ENCODE measurements at regions not wholly inside any gene's neighbourhood (a gene's known extent, or its start where the extent isn't known, plus 50 kb on each side); places are given as distances from the start of the nearest gene placed in this dataset.

DNA sequence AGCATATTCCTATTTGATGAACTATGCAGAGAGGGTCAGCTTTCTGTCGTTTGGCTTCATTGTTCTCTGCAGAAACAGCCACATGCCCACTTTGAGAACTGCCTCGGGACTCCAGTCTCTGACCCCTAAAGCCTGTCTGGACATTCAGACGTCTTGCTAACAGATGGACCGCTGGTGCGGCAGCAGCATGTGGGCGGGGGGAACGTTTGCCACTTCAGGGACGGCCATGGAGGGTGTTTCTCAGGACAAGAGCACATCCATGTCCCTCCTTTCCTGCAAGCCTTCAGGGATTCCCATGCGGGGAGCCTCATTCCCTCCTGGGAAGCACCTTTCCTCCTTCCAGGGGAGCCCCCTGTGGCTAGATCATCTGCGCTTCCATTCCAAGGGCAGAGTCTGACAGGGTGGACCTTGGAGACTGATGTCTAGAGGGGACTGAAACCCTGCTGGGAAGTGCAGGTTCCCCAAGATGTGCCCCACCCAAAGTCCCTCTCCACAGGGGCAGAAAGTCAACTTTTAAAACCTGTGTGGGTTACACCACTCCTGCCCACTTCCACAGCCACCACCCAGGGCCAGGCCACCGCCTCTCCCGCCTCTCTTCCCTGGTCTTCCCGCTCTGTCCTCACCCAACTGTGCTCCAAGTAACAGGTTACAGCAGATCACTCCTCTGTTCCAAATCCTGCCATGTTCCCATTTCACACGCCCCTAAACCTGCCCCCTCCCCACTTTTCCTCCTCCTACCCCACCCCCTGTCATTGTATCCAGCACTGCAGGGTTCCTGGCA, 94.8 kb upstream of the PMEPA1 start:
- no peak for DNase-seq (ENCODE audit: low spot score)

DNA sequence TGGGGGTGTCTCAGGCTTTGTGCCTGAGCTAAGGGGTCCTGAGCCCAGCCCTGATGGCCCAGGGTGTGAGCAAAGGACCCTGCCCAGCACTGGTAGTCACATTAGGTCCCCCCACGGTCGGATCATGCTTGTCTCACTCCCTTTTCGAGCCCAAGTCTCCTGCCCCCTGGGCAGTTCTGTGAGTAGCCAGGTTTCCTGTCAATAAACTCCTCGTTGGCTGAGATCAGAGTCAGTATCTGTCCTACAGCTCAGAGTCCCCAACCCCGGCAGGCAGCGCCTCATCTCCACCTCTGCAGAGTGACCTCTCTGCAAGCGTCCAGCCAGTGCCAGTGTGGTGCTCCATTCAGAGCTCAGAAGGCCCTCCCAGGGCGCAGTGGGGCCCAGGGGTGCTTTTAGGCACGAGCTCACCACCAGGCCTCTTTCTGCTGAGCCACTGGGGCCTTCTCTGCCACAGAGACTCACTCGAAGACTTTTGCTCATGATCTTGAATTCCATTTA, 93.7 kb upstream of the PMEPA1 start:
- no peak for DNase-seq (ENCODE audit: low spot score)

DNA sequence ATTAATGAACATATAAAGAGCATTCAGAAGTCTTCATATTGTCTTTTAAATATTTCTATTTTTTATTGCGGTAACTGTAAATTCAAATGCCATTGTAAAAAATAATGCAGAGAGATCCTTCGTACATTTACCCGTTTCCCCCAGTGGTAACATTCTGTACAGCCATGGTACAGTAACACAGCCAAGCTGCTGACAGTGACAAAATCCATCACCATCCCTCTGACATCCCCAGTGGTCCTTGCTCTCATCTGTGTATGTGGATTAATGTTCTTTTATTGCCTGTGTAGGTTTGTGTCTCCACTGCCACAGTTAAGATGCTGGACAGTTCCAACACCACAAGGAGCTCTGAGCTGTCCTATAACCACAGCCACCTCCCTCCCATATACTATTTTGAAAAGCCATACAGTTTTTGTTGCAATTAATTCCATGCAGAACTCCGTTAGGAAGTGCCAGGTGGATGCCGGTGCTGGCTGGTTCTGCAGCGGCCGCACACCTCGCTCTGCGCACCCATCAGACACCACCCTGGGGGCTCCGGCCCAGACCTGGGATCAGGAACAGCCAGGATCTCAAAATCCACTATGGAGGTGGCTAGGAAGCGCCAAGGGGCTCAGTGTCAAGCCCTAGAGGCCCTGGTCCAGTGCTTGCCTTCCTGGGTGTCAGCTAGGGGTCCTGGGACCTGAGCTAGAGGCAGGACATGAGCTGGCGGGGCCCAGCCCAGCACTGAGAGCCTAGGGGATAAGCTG, 93.1 kb upstream of the PMEPA1 start:
- DNase-seq (ENCODE audit: low spot score): no peak

DNA sequence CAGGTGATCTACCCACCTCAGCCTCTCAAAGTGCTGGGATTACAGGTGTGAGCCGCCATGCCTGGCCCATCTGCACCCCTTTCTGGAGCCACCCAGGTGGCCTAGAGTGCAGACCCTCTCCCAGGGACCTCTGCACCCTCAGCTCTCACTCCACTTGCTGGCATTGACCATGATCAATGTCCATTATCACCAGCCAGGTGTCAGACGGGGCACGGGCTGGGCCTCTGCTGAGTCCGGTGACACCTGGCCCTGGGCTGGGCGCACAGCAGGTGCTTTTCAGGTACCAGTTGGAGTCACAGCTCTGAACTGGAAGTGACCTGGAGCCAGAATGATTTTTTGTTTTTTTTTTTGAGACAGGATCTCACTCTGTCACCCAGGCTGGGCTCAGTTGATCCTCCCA, 91.8 kb upstream of the PMEPA1 start:
- DNase-seq (ENCODE audit: low spot score): no peak

DNA sequence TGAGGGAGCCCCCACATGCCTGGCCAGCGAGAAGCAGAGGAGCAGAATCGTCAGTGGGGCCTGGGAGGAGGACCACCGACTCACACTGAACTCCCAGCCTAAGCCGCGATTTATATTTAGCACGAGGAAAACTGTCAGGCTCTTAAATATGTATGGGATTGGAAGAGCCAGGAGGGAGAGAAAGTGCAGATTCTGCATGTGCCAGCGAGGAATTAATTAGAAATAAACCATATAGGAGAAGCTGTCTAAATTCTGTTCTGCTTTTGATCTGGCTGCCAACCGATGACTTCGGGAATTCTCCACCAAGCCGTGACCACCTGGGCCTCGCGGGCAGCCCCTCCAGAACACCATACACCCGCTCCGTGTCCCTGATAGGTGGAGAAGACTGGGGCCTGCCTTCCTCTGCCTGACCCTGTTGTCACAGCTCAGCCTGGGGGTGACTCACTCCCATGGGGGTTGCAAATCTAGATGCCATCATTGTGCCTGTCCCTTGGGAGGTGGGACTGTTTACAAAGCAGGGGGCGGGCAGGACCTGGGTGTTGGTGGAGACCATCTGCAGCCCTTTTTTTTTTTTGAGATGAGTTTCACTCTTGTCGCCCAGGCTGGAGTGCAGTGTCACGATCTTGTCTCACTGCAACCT, 91.1 kb upstream of the PMEPA1 start:
- no peak for DNase-seq (ENCODE audit: low spot score)

DNA sequence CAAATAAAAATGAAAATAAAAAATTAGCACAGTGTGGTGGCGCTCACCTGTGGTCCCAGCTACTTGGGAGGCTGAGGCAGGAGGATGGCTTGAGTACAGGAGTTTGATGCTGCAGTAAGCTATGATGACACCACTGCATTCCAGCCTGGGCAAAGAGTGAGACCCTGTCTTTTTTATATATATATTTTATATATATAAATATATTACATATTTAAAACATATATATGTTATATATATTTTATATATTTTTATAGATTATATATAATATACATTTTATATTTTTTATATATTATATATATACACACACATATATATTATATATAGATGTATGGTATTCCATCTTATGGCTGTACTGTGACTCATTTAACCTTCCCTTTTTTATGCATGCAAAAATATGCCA, 87.6 kb upstream of the PMEPA1 start:
- no peak for DNase-seq (ENCODE audit: low spot score)

DNA sequence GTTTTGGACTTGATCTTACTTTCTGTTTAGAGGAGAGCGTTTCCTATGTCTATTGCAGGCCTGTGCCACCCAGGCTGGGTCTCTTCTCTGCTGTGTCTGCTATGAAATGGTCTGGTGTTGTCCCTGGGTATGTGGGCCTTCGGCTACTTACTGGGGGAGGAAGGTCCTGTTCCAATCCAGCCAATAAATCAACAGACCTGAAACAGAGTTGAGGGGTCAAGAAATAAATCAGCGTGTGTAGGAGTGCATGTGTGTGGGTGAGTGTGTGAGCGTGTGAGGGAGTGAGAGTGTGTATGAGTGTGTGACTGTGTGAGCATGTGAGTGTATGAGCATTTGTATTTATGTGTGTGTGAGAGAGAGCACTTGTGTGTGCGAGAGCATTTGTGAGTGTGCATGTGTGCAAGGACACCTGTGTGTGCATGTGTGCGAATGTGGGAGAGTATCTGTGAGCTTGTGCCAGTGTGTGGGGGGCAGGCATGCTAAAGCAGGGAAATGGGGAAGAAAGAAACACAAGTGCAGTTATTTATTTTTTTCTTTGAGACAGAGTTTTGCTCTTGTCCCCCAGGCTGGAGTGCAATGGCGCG, 86.3 kb upstream of the PMEPA1 start:
- DNase-seq (ENCODE audit: low spot score): no peak

DNA sequence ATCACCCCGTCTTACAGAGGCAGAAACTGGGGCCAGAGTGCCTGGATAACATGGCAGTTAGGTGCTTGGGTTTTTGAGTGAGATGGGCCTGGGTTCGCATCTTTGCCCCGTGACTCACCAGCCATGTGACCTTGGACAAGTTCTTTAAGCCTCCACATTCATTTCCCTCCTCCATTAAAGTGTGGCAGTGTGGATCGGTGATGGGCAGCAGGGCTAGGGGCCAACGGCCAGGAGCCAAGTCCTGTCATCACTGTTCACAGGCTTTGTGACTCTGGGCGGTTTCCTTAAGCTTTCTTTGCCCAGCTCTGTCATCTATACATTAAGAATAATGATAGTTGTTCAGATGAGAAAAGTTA, 85.5 kb upstream of the PMEPA1 start:
- no peak for DNase-seq (ENCODE audit: low spot score)

DNA sequence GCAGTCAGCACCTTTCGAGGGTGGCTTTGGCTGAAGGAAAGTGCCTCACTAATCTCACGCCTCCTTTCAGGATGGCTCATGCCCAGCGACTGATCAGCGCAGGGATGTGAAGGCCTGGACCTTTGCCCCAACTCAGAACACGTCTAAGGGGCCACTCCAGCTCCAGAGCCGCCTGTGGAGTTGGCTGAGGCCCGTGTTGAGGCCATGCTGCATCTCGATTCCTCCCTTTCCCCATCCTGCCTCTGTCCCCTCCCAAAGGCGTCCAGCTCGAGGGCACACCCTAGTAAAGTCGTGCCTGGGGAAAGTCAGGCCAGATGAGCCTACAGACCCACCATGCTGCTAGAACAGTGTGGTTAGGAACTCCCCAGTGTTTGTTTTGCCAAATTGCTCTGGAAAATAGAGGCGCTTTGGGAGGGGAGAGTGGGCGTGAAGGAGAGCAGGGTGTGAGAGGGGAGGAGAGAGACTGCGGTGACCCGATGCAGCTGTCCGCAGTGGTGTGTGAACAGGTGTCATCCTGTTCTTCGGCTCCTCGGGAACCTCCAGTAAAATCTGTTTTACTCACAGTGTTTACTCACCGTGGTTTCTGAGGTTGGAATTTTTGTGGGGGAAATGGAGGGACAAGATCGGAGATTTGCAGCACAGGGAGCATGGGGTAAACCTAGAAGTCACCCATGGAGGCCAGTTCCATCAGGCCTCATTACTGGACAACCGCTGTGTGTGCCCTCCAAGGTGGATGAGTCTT, 85.0 kb upstream of the PMEPA1 start:
- DNase-seq (ENCODE audit: low spot score): no peak

DNA sequence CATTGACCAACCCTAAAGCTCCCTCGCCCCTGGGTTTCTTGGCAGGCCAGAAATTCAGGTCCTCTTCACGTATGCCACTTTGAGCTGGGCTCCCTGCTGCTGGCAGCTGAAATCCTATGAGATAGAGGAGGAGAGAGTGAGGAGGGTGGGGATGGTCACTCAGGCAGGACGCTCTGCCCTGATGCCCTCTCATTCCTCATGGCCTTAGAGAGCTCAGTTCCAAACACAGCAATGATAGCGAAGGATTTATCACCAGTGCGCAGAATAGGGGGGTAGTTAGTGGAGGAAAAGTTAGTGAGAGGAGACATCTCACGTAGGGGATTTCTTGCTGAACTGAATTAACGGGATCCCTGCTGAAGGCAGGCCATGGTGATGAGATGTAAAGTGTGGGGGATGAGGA, 84.2 kb upstream of the PMEPA1 start:
- DNase-seq (ENCODE audit: low spot score): no peak

DNA sequence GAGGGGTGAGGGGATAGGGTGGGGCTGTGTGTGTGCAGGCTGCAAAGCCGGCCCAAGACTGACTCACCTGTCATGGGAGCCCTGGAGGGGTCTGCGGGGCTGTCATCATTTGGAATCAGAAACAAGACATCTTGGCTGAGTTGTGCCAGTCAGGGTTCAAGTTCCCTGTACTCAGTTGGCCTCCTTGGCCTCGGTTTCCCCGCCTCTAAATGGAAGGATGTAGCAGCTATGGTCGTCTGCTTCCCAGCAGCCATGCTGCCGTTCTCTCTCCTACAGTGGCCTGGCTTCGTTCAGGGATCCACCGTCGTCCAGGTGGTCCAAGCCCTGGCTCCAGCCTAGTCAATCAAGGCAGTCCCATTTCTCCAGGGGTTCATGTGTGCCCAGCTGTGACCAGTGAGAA, 83.6 kb upstream of the PMEPA1 start:
- DNase-seq (ENCODE audit: low spot score): no peak

DNA sequence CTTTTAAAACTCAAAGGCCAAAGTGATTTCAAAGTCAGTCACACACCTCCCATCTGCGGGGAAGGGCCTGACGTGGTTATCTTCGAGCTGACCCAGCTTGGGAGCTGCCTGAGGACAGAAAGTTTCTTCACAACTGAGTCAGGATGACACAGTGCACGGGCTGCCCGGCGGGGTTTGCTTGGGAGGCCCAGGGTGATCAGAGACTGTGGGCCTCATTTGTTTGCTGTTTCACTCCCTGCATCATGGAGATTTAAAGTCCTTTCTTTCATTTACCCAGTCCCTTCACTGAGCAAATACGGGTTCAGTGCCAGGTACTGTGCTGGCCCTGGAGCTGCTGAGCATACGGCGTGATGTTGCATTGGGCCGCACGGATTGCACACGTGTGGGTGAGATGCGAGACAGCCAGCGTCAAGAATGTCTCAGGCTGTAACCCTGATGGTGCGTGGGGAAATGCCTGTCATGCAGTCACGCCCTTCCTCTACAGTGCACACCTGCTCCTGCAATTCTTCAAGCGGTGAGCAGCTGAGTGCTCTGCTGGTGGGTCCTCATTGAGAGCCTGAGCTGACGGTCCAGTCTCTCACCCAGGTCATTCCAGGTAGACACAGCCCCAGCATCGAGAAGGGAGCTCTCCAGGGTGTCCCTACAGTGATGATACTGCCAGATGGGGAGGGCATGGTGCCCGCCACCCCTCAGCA, 82.7 kb upstream of the PMEPA1 start:
- no peak for DNase-seq (ENCODE audit: low spot score)

DNA sequence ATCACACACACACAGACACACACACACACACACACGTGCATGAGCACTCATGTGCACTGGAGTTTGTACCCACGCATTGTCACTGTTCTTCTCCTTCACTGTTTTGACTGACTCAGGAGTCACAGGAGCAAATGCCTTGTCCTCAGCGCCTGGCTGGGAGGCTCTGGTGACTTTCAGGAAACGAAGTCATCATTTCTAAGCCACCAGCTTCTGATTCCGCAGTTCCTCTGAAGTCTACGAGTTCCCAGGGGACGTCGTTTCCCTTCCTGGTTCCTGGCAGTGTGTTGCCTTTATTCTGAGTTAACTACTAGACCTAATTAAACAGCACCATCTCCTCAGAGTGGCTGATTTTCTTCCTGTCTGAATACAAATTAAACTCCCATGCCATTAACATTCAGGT, 82.2 kb upstream of the PMEPA1 start:
- DNase-seq (ENCODE audit: low spot score): no peak

DNA sequence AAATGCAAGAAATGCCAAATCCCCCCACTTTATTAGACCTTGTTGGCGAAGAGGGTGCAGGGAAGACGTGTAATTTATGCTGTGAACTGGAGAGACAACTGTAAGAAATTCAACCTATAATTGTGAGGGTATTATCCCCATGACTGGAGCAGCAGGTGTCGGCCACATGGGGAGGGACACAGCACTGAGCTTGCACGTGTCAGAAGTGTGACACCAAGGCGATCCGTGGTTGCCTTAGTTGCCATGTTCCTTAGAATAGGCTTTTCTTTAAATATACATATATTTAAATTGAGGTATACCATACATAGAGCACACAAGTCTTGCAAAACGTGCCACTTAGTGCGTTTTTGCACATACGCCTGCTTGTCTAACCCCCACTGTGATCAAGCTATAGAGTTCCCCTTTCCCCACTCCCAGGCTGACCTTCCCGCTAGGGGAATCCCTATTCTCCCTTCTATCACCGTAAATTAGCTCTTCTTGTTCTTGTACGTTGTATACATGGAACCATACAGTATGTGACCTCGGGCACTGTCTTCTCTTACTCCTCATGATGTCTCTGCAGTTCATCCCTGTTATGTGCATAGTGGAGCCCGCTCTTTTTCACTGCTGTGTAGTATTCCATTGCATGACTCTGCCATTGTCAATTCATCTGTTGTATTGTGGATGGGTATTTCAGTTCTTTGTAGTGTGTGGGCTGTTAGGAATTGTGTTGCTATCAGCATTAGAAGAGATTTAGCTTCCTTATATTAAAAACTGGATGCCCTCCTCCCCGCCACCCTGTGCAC, 81.6 kb upstream of the PMEPA1 start:
- DNase-seq (ENCODE audit: low spot score): no peak

DNA sequence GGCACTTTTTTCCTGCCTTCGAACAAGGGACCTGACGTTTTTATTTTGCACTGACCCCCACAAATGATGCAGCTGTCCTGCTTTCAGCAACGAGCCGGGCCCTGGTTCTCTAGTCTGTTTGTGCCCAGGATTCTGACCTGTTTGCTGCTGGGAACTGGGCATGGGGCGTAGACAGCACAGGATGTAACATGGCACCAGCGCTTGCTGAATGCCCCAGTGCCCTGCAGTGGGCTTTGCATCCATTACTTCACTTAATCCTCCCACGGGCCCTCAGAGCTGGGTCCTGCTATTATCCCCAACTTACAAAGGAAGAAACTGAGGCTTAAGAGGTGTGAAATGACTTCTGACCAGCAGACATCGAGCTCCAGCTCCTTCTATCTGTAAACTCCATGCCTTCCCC, 80.4 kb upstream of the PMEPA1 start:
- DNase-seq (ENCODE audit: low spot score): no peak

DNA sequence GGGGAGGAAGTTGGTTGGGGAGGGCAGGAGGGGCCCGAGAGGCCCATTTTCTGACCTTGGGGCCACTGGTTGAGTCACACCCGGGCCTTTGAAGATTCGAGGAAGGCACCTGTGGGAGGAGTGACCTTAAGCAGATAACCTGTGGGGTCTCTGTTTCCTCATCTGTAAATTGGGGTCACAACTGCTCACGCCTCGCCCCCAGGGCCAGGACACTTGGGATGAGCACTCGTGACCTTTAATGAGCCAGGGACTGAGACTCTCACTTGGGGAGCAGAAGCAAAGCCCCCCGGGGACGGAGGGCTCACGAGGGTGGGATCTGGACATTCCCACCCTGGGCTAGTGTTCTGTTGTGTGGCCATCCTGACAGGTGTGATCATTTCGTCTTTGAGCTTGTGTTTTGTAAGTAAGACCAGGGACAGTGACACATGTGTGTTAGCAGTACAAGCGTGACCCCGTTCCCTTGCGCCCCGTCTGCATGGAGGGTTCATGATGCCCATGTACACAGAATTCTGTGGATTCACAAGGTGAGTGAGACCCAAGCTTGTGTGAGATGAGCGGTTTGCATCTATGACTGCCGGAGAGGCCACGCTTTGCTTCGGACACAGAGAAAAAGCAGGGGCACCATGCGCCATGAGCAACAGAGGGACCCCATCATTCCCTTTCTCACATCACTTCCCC, 79.3 kb upstream of the PMEPA1 start:
- no peak for DNase-seq (ENCODE audit: low spot score)

DNA sequence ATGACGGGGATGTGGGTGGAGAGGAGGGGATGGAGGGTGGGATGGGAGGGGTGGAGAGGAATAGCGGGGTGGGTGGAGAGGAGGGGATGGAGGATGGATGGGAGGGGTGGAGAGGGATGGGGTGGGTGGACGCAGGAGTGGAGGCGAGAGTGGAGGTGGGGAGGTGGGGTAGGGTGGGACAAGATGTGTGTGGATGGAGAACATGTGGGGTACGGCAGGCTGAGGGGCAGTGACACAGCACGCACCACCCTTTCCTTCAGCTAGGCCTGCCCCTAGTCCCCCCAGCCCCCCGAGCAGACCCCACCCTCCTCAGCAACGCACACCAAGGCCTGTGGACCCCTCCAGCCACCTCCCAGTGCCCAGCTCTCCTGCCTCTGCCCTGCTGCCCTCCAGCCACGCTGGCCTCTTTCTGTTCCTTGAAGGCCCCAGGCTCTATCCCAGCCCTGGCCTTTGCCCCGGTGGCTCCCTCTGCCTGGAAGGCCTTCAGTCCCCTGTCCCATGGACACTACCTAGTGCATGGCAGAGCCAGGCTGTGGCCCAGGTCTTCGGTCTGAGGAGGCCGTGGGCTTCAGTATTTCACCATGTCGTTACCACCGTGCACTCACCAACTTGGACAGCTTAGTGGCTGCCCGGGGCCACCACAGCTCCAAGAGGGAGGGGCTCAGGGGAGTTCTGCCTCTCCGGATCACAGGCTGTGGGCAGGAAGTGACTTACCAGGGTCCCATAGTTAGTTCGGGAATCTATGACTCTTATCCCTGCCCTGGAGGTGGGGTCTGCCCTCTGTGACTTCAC, 78.4 kb upstream of the PMEPA1 start:
- DNase-seq (ENCODE audit: low spot score): no peak

DNA sequence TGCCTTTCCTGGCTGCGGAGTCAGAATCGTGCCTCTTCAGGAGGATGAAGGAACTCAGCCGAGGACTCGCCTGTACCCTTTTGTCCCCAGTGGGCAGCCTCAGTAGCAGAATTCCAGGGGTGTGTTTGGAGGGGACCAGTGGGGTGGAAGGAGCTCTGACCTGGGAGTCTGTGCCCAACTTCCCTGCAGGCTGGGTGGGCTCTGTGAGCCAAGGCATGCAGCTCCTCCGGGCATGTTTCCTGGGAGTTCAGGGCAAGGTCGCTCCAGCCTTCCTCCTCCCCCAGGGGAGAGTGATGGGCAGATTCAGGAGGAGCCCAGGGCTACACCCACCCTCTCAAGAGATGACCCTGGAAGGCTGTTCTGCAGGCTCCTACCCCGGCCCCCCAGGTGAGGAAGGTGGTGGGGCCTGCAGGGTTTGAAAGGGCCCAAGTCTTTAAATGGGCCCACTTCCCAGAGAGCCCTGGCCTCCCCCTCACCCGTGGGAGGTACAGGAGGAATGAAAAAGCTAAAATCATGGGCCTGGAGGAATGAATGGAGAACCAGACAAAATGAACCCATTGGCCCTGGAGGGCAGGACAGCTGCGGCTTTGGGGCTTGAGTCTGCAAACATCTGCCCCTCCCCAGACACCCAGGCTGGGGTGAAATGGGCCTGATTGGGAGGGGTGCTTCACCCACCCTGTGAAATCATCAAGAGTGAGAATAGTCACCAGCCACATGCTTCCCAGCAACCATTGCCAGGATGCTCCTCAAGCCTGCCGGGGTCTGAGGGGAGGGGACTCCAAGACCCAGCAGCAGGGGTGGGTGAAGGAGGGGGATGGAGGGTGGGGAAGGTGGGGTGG, 77.6 kb upstream of the PMEPA1 start:
- no peak for DNase-seq (ENCODE audit: low spot score)
